ENCODE measurements at regions not wholly inside any gene's neighbourhood (a gene's known extent, or its start where the extent isn't known, plus 50 kb on each side); places are given as distances from the start of the nearest gene placed in this dataset.
A peak's percentile ranks its signal among the peaks of the same experiment; 100 is the strongest.

- Histone ChIP-seq H3K4me1 (ENCODE audit: insufficient read depth, low read length) (peaks cover 48% of the 10 kb centered on the region), H3K27me3 (ENCODE audit: insufficient read depth, low read length) (no peaks in the 10 kb centered on the region), H3K4me2 (ENCODE audit: low read length) (peak overlapping the region; percentile 77), H2AFZ (ENCODE audit: low read depth, low read length) (peak overlapping the region; percentile 6), H3K79me2 (ENCODE audit: insufficient read depth, low read length) (no peaks in the 10 kb centered on the region), H3K36me3 (ENCODE audit: insufficient read depth, low read length) (no peaks in the 10 kb centered on the region), H3K9ac (ENCODE audit: low read length) (peak overlapping the region; percentile 68), H3K9me3 (ENCODE audit: insufficient read depth, low read depth, low read length) (peaks cover 5% of the 10 kb centered on the region), H3K27ac (ENCODE audit: low read depth, low read length) (peak overlapping the region; percentile 77), H3K4me3 (ENCODE audit: insufficient read depth, low read depth, low read length) (peak overlapping the region; percentile 22), H4K20me1 (ENCODE audit: insufficient read depth, low read length) (no peaks in the 10 kb centered on the region)
- H3K36me3 Mint-ChIP-seq (ENCODE audit: low read depth, unreplicated experiment) = peaks cover 5% of the 10 kb centered on the region
- peak; percentile 98 for FAIRE-seq
- TF ChIP-seq CTCF (IDR thresholded peaks at IDR 0.05; ENCODE audit: insufficient read depth, low read depth, low read length) (no peak), EZH2 (IDR thresholded peaks at IDR 0.05; ENCODE audit: insufficient read depth, low read length) (no peak)
- H3K4me1 Mint-ChIP-seq (ENCODE audit: low read depth, unreplicated experiment) = peaks cover 41% of the 10 kb centered on the region
- H3K4me3 Mint-ChIP-seq (ENCODE audit: unreplicated experiment) = no peak overlapping the region
- no peaks in the 10 kb centered on the region for H3K27me3 Mint-ChIP-seq (ENCODE audit: low read depth, unreplicated experiment)
- H3K27ac Mint-ChIP-seq (ENCODE audit: unreplicated experiment) = peak overlapping the region; percentile 81
- peak; percentile 96 for DNase-seq (ENCODE audit: low read depth)
- peaks cover 21% of the 10 kb centered on the region for H3K9me3 Mint-ChIP-seq (ENCODE audit: unreplicated experiment)
Measured at GRCh38 chr18:8948471-8949149, 153.9 kb upstream of the NDUFV2 start.

- Histone ChIP-seq H3K9me3 (ENCODE audit: insufficient read depth, low read depth, low read length) (peaks cover 5% of the 10 kb centered on the region), H3K27me3 (ENCODE audit: insufficient read depth, low read length) (no peaks in the 10 kb centered on the region), H3K27ac (ENCODE audit: low read depth, low read length) (peak overlapping the region; percentile 77), H3K4me1 (ENCODE audit: insufficient read depth, low read length) (peaks cover 42% of the 10 kb centered on the region), H4K20me1 (ENCODE audit: insufficient read depth, low read length) (no peaks in the 10 kb centered on the region), H3K9ac (ENCODE audit: low read length) (peak overlapping the region; percentile 68), H3K4me3 (ENCODE audit: insufficient read depth, low read depth, low read length) (peak overlapping the region; percentile 22), H3K4me2 (ENCODE audit: low read length) (peak overlapping the region; percentile 77), H3K36me3 (ENCODE audit: insufficient read depth, low read length) (no peaks in the 10 kb centered on the region), H2AFZ (ENCODE audit: low read depth, low read length) (peak overlapping the region; percentile 46), H3K79me2 (ENCODE audit: insufficient read depth, low read length) (no peaks in the 10 kb centered on the region)
- H3K9me3 Mint-ChIP-seq (ENCODE audit: unreplicated experiment) = peaks cover 23% of the 10 kb centered on the region
- H3K36me3 Mint-ChIP-seq (ENCODE audit: low read depth, unreplicated experiment) = peaks cover 5% of the 10 kb centered on the region
- no peak for TF ChIP-seq CTCF (IDR thresholded peaks at IDR 0.05; ENCODE audit: insufficient read depth, low read depth, low read length)
- no peak for TF ChIP-seq EZH2 (IDR thresholded peaks at IDR 0.05; ENCODE audit: insufficient read depth, low read length)
- peaks cover 35% of the 10 kb centered on the region for H3K4me1 Mint-ChIP-seq (ENCODE audit: low read depth, unreplicated experiment)
- DNase-seq (ENCODE audit: low read depth) = peak; percentile 49
- H3K27ac Mint-ChIP-seq (ENCODE audit: unreplicated experiment) = peak overlapping the region; percentile 81
- FAIRE-seq = no peak
- no peak overlapping the region for H3K4me3 Mint-ChIP-seq (ENCODE audit: unreplicated experiment)
- H3K27me3 Mint-ChIP-seq (ENCODE audit: low read depth, unreplicated experiment) = no peaks in the 10 kb centered on the region
Measured at GRCh38 chr18:8949206-8949605, 153.3 kb upstream of the NDUFV2 start.

DNA sequence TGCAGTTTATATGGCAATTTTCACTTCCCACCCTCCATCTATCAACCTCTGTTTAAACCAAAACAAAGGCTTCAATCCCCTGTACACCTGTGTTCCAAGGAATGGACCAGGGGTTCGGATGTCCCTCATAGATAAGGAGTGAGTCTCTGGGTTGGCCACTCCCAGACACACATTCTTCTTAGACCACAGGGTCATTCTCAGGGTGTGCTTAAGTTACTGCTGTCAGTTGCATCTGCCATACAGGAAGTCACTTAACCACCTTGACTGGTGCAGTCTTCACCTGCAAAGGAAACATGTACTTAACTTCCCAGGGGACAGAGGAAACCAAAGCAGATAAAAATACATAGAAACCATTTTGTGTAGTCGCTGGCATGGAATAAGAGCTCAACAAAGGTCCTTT, 151.0 kb upstream of the NDUFV2 start:
- H3K4me3 ChIP-seq (ENCODE audit: insufficient read depth, low read depth, low read length) = no peak overlapping the region
- Mint-ChIP-seq H3K4me3 (ENCODE audit: unreplicated experiment) (no peak overlapping the region), H3K27ac (ENCODE audit: unreplicated experiment) (no peak overlapping the region), H3K27me3 (ENCODE audit: low read depth, unreplicated experiment) (no peaks in the 10 kb centered on the region), H3K9me3 (ENCODE audit: unreplicated experiment) (peaks cover 24% of the 10 kb centered on the region), H3K4me1 (ENCODE audit: low read depth, unreplicated experiment) (peaks cover 22% of the 10 kb centered on the region), H3K36me3 (ENCODE audit: low read depth, unreplicated experiment) (peaks cover 2% of the 10 kb centered on the region)
- H3K9me3 ChIP-seq (ENCODE audit: insufficient read depth, low read depth, low read length) = peaks cover 3% of the 10 kb centered on the region
- DNase-seq (ENCODE audit: low read depth) (no peak), FAIRE-seq (no peak)
- no peaks in the 10 kb centered on the region for H4K20me1 ChIP-seq (ENCODE audit: insufficient read depth, low read length)
- TF ChIP-seq CTCF (IDR thresholded peaks at IDR 0.05; ENCODE audit: insufficient read depth, low read depth, low read length) (no peak), EZH2 (IDR thresholded peaks at IDR 0.05; ENCODE audit: insufficient read depth, low read length) (no peak)
- no peak overlapping the region for H3K9ac ChIP-seq (ENCODE audit: low read length)
- H3K27me3 ChIP-seq (ENCODE audit: insufficient read depth, low read length) = no peaks in the 10 kb centered on the region
- H2AFZ ChIP-seq (ENCODE audit: low read depth, low read length) = no peak overlapping the region
- no peaks in the 10 kb centered on the region for H3K36me3 ChIP-seq (ENCODE audit: insufficient read depth, low read length)
- H3K4me1 ChIP-seq (ENCODE audit: insufficient read depth, low read length) = peaks cover 25% of the 10 kb centered on the region
- H3K27ac ChIP-seq (ENCODE audit: low read depth, low read length) = no peak overlapping the region
- H3K4me2 ChIP-seq (ENCODE audit: low read length) = no peak overlapping the region
- H3K79me2 ChIP-seq (ENCODE audit: insufficient read depth, low read length) = no peaks in the 10 kb centered on the region
